NK-92 treated with Interleukin-12 subunit alpha and Interleukin-12 subunit beta, amount 100 ng/mL, for 24 hours (cell line): ENCODE measurements at regions not wholly inside any gene's neighbourhood (a gene's known extent, or its start where the extent isn't known, plus 50 kb on each side); places are given as distances from the start of the nearest gene placed in this dataset.
"Not testable (repeated sequence)": the region's sequence is repeated elsewhere in the genome, so short reads cannot be mapped to it uniquely, and the experiment has no call there.

Experiments
- DNase-seq: peaks from one replicate; lab custom pipeline; 2025; lab: John Stamatoyannopoulos, UW

- no peak for DNase-seq
Measured at GRCh38 chr3:33956776-33957175, 158.3 kb downstream of the PDCD6IP start.

DNA sequence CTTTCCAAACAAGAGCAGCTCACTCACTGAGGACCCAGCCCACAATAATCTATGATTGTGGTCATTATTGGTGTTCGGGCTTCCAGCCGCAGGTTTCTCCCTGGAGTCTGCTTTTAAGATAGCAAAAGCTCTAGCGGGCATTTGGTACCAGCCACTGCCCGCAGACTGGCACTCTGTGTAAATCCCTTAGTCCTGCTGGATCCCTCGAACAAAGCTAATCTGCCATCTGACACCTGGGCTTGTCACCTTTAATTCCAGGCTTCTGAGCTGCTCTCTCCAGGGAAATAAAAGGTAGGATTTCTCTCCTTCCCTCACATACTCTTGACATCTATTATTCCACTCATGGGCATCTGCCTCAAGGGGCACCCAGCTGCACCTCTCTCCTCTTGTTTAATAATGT is 158.7 kb downstream of the PDCD6IP start:
- DNase-seq: no peak

DNA sequence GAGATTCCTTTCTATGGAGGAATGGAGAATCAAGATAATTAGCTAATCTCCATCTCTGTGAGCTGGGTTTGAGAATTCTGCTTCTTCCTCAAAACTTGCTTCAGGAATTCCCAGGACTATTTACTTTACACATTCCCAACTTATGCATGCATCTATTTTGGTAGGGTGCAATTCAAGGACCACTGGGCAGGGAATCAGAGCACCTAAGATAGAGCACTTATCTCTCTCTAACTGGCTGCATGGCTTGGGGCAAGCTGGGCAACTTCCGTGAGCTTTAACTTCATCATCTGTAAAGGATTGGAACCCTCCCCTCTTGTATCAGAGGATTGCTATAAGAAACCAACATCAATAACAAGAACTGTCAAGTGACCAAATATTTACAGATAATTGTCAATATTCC is 160.2 kb downstream of the PDCD6IP start:
- DNase-seq: no peak

DNA sequence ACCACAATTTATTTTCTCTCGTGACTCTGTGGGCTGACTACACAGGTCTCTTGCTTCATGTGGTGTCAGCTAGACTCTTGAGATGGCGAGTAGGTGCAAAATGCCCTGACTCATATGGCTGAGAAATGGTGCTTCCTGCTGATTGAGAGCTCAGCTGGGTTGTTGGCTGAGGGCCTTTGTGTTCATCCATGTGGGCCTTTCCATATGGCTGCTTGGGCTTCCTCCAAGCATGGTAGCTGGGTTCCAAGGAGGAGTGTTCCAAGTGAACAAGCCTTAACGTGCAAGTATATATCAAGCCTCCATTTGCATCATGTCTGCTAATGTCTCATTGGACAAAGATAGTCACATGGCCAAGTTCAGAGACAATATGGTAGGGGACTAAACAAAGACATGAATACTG is 164.0 kb downstream of the PDCD6IP start:
- DNase-seq: no peak

- DNase-seq: not testable (repeated sequence)
Measured at GRCh38 chr3:33970180-33970579, 171.8 kb downstream of the PDCD6IP start.

GRCh38 chr3:33971055-33971454 is 172.6 kb downstream of the PDCD6IP start:
- no peak for DNase-seq

DNA sequence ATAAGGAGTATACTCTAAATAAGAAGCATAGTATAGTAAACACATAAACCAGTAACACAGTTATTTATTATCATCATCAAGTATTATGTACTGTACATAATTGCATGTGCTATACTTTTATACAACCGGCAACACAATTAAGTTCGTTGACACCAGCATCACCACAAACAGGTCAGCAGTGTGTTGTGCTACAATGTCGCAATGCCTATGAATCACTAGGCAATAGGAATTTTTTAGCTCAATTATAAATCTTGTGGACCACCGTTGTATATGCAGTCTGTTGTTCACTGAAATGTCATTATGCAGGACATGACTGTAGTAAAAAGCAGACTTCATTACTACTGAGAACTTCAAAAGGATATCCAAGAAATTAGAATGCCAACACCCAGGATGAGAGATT is 177.0 kb downstream of the PDCD6IP start:
- no peak for DNase-seq

- no peak for DNase-seq
Measured at GRCh38 chr3:33977227-33977626, 178.8 kb downstream of the PDCD6IP start.

- no peak for DNase-seq
Measured at GRCh38 chr3:33980252-33980651, 181.8 kb downstream of the PDCD6IP start.

DNA sequence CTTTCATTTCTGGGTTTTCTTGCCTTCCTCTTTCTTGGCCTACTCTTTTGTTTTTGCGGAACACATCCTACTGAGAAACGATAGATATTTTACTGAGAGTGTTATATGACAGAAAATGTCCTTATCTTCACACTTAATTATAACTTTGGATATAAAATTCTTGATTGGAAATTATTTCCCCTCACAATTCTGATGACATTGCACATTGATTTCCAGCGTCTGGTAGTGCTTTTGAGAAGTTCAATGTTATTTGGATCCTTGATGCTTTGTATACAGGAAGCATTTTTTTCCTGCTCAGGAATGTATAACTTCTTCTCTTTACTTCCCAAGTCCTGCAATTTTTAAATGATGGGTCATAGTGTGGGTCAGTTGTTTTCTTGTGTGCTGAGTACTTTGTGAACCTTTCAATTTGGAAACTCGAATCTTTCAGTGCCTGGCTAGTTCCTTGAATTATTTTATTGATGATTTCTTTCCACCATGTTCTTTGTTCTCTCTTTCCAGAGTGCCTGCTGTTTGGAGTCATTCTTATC is 183.9 kb downstream of the PDCD6IP start:
- DNase-seq: no peak

DNA sequence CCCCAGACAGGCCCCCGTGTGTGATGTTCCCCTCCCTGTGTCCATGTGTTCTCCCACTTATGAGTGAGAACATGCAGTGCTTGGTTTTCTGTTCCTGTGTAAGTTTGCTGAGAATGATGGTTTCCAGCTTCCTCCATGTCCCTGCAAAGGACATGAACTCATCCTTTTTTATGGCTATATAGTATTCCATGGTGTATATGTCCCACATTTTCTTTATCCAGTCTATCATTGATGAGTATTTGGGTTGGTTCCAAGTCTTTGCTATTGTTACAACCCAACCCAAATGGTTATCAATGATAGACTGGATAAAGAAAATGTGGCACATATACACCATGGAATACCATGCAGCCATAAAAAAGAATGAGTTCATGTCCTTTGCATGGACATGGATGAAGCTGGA is 184.5 kb downstream of the PDCD6IP start:
- not testable (repeated sequence) for DNase-seq

DNA sequence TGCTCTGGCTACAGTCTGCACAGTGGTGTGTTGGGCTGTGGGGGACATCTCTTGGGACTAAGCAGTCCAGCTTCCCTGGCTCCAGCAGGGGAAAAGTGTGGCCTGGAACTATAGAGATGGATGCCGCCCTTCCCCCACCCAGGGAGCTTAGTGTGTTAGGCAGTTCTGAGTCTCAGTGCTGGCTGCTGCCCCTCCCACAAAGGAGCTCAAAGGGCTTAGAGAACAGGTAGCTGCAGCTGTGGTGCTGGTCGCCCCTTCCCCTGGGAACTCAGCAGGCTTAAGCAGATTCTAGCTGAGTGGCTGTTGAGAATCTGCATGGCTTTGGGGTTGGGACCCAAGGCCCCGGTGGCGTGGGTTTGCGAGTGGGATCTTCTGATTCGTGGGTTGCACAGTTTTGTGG is 190.8 kb downstream of the PDCD6IP start:
- DNase-seq: no peak

DNA sequence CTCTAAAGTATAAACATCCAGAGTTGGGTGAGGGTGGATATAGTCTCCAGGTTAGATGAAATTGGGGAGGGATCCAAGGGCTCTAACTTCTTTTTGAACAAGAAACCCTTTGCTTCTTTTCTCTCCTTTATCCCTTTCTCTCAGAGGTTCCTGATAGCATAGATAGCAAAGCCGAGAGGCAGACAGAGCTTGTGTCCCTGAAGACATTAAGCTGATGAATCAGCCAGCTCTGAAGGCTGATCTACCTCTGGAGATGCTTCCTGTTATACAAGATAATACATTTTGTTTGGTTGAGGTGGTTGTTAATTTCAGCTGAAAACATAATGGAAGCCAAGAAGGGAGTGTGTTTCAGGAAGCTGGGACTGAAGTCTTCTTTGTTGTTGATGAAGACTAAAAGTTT is 193.2 kb downstream of the PDCD6IP start:
- no peak for DNase-seq

DNA sequence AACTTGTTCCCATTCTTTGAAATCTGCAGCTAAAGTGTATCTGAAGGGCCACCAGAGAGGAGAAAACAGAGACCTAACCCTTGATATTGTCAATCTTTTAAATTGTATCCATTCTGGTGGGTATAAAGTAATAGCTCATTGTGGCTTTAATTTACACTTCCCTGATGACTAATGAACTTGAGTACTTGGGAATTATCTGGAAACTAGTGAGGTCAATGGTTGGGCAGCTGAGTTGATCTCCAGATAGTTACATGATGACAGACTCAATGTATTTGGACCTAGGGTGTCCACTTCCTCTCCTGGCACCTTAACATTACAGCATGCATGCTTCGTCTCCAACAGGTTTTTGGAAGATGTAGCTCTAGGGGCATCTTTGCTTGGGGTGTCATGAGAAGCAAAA is 195.2 kb downstream of the PDCD6IP start:
- DNase-seq: no peak

- DNase-seq: no peak
Measured at GRCh38 chr3:33994568-33994967, 196.1 kb downstream of the PDCD6IP start.

GRCh38 chr3:34000301-34000700 is 201.9 kb downstream of the PDCD6IP start:
- DNase-seq: no peak

DNA sequence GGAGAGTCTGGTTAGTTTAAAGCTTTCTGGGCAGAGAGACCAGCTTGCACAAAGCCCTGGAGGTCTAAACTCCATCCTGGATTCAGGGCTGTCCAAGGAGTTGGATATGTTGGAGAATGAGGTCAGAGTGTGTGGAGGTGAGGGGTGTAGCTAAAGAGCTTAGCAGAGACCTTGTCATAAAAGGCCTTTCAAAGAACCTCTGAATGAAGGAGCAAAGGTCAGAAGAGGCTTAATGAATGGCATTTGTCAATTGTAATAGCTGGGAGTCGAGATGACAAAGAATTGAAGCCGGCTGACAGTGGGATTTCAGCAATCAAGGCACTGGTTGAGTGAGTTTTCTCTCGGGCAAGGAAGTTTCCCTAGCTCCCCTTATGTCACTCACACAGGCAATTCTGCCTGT is 202.6 kb downstream of the PDCD6IP start:
- no peak for DNase-seq

- DNase-seq: no peak
Measured at GRCh38 chr3:34001990-34002389, 203.6 kb downstream of the PDCD6IP start.

DNA sequence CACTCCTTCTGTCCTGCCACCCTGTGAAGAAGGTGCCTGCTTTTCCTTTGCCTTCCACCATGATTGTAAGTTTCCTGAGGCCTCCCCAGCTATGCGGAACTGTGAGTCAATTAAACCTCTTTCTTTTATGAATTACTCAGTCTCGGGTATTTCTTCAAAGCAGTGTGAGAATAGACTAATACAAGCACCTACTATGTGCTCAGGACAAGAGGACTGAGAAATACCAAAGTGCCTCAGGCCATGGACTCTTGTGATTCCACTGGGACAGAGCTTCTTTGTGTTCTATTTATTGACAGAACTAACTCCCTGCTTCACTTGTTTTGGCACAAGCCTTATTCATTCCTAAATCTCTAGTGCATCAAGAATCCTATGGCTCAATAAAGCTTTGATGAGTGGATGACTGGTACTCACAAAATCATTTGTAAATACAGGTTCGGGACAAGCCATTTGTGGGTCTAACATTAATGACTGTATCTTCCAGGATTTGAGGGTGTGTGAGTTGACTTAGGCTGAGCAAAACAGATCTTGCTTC is 204.2 kb downstream of the PDCD6IP start:
- no peak for DNase-seq

GRCh38 chr3:34005886-34006285 is 207.5 kb downstream of the PDCD6IP start:
- no peak for DNase-seq

DNA sequence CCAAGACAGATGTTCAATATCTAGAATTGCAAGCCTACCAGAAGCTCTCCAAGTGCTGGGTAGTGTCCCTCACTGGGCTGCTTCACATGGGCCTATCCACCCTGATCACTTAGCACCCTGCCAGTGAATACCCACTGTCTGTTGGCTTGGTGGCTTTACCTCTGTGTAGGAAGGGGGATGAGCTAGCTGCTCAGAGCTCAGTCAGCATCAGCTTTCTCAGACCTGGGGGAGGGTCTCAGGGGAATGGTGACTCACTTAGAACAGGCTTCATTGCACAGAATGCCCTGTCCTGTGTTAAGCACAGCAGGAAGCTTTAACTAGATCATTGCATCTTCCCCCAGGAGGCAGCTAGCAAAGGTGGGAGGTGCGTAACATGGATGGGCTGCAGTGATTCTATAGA is 209.8 kb downstream of the PDCD6IP start:
- no peak for DNase-seq

- no peak for DNase-seq
Measured at GRCh38 chr3:34008836-34009809, 210.7 kb downstream of the PDCD6IP start.
